GM12878 (cell line): ENCODE measurements at regions not wholly inside any gene's neighbourhood (a gene's known extent, or its start where the extent isn't known, plus 50 kb on each side); places are given as distances from the start of the nearest gene placed in this dataset.
"Not testable (repeated sequence)": the region's sequence is repeated elsewhere in the genome, so short reads cannot be mapped to it uniquely, and the experiment has no call there.

ENCODE experiments used
- ATAC-seq: fragments of 200-7000 bp; cut with Tn5 transposase; 3 replicates; pipeline ENCODE4 v1.9.1; 2020; ENCODE audit warnings: mild to moderate bottlenecking, moderate library complexity
- BruUV-seq: library from RNA; stranded (reverse); fragments of 400-500 nt; replicated peaks from 2 replicates; lab custom pipeline; 2021; lab: Mats Ljungman, UMichigan
- CTCF ChIA-PET: fragments of 300-600 bp; sonication (Branson Sonifier 250); formaldehyde crosslinking; extraction: SDS; loops from one replicate; lab custom pipeline; 2021; ENCODE audit warnings: inconsistent platforms; lab: Yijun Ruan, JAX
- POLR2A ChIA-PET: fragments of 350-600 bp; formaldehyde crosslinking; extraction: SDS; loops from one replicate; lab custom pipeline; 2021; ENCODE audit warnings: inconsistent platforms; lab: Charles Lee
- RAD21 ChIA-PET: fragments of 300-600 bp; sonication (Branson Sonifier 250); formaldehyde crosslinking; loops from one replicate; lab custom pipeline; 2023; ENCODE audit warnings: antibody characterized with exemption; ENCODE audit not compliant: unreplicated experiment; lab: Charles Lee
- SMC1A ChIA-PET: fragments of 300-600 bp; sonication (Branson Sonifier 250); formaldehyde crosslinking; loops from one replicate; lab custom pipeline; 2023; ENCODE audit not compliant: unreplicated experiment, uncharacterized antibody; lab: Charles Lee
- DNase-seq: peaks from one replicate; pipeline ENCODE4 v3.0.0-alpha.2; 2011; ENCODE audit warnings: low read depth, low spot score
- FAIRE-seq: peaks from 3 replicates; lab custom pipeline; 2011; peaks lifted over from hg19 to GRCh38; lab: Jason Lieb, UNC
- H2AFZ ChIP-seq: 2 replicates; pipeline ENCODE4 v1.6.0; 2011; ENCODE audit warnings: low read depth, low read length, control low read depth; ENCODE audit not compliant: control insufficient read depth
- H3K27ac ChIP-seq: 2 replicates; pipeline ENCODE4 v1.5.1; 2011; ENCODE audit warnings: control low read depth; ENCODE audit not compliant: control insufficient read depth, insufficient read depth
- H3K27me3 ChIP-seq, 2 experiments: replicated peaks in 1 of 2; 2 replicates each; pipeline versions ENCODE4 v1.6.0 to v1.6.1; 2011; ENCODE audit warnings: low read length in 1 of 2; ENCODE audit not compliant: control insufficient read depth in 2 of 2, insufficient read depth in 2 of 2
- H3K36me3 ChIP-seq, 2 experiments: 2 replicates each; pipeline ENCODE4 v1.5.1; 2011; ENCODE audit warnings: low read length in 1 of 2; ENCODE audit not compliant: control insufficient read depth in 2 of 2, insufficient read depth in 2 of 2
- H3K4me1 ChIP-seq: 2 replicates; pipeline ENCODE4 v1.6.1; 2011; ENCODE audit warnings: mild to moderate bottlenecking, low read length, moderate library complexity, mixed read lengths; ENCODE audit not compliant: control insufficient read depth, insufficient read depth
- H3K4me2 ChIP-seq: 2 replicates; pipeline ENCODE4 v1.6.0; 2011; ENCODE audit warnings: control low read depth; ENCODE audit not compliant: control insufficient read depth, insufficient read depth
- H3K4me3 ChIP-seq: fragments of 200-600 bp; sonication (generic); 2 replicates; pipeline ENCODE4 v1.5.1; 2016
- H3K79me2 ChIP-seq: 2 replicates; pipeline ENCODE4 v1.6.0; 2011; ENCODE audit warnings: low read length; ENCODE audit not compliant: control insufficient read depth, insufficient read depth
- H3K9ac ChIP-seq: 2 replicates; pipeline ENCODE4 v1.8.0; 2011; ENCODE audit warnings: low read length, control low read depth, mixed read lengths; ENCODE audit not compliant: control insufficient read depth, insufficient read depth
- H3K9me3 ChIP-seq: replicated peaks from 3 replicates; pipeline ENCODE4 v1.5.1; 2011; ENCODE audit warnings: mild to moderate bottlenecking, low read length; ENCODE audit not compliant: control insufficient read depth, insufficient read depth
- H4K20me1 ChIP-seq: 2 replicates; pipeline ENCODE4 v1.6.0; 2011; ENCODE audit not compliant: control insufficient read depth, insufficient read depth
- ASH2L ChIP-seq: fragments of 300-600, 200-600 bp; sonication (generic); IDR thresholded peaks from 2 replicates; pipeline ENCODE4 v1.6.1; 2017; ENCODE audit warnings: low read depth, mild to moderate bottlenecking, borderline replicate concordance
- TAF1 ChIP-seq: IDR thresholded peaks from 2 replicates; pipeline ENCODE4 v1.6.1; 2011; ENCODE audit warnings: mild to moderate bottlenecking, low read depth, low read length, borderline replicate concordance
- WGBS: methylation state at CpG from one replicate; pipeline ENCODE4 v1.1.6; 2016; ENCODE audit warnings: low lambda C conversion rate; ENCODE audit not compliant: insufficient replicate concordance, insufficient coverage; ENCODE audit errors: missing lambda C conversion rate; 5-methylcytosine and 5-hydroxymethylcytosine counted together
- in situ Hi-C: fragments of 300-500 bp; cut with MboI; formaldehyde crosslinking; loops from 9 replicates; pipeline ENCODE4 v1.14.3; 2018; ENCODE audit warnings: mixed read lengths
- intact Hi-C: fragments of 100-400 bp; cut with micrococcal nuclease; formaldehyde crosslinking; loops from one replicate; pipeline ENCODE4 v1.14.2; 2022; ENCODE audit not compliant: unreplicated experiment
- TF ChIP-seq, protein P1 (sequence below): fragments of 450-650 bp; formaldehyde crosslinking; IDR thresholded peaks from 2 replicates; pipeline ENCODE4 v1.4.0; 2020; ENCODE audit warnings: mild to moderate bottlenecking, moderate library complexity

DNA sequence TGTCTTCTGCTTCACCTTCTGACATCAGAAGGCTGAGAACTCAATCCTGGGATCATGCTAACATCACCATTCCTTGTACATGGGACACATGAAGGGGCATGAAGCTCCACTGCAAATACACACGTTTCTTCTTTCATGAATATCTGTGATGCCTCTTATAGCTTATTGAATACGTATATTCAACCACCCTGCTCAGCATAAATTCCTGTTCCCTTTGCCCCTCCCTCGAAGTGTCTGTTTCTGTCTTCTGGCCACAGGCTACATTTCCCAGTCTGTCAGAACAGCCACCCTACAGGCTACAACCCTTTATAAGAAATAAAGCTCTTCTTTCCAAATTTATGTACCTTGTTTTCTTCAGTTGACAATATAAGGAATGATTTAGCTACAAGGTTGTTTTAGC, 201.3 kb upstream of the STS start (continued):
- no peak for TF ChIP-seq TAF1
- TF ChIP-seq, protein P1, sequence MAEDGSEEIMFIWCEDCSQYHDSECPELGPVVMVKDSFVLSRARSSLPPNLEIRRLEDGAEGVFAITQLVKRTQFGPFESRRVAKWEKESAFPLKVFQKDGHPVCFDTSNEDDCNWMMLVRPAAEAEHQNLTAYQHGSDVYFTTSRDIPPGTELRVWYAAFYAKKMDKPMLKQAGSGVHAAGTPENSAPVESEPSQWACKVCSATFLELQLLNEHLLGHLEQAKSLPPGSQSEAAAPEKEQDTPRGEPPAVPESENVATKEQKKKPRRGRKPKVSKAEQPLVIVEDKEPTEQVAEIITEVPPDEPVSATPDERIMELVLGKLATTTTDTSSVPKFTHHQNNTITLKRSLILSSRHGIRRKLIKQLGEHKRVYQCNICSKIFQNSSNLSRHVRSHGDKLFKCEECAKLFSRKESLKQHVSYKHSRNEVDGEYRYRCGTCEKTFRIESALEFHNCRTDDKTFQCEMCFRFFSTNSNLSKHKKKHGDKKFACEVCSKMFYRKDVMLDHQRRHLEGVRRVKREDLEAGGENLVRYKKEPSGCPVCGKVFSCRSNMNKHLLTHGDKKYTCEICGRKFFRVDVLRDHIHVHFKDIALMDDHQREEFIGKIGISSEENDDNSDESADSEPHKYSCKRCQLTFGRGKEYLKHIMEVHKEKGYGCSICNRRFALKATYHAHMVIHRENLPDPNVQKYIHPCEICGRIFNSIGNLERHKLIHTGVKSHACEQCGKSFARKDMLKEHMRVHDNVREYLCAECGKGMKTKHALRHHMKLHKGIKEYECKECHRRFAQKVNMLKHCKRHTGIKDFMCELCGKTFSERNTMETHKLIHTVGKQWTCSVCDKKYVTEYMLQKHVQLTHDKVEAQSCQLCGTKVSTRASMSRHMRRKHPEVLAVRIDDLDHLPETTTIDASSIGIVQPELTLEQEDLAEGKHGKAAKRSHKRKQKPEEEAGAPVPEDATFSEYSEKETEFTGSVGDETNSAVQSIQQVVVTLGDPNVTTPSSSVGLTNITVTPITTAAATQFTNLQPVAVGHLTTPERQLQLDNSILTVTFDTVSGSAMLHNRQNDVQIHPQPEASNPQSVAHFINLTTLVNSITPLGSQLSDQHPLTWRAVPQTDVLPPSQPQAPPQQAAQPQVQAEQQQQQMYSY = no peak

DNA sequence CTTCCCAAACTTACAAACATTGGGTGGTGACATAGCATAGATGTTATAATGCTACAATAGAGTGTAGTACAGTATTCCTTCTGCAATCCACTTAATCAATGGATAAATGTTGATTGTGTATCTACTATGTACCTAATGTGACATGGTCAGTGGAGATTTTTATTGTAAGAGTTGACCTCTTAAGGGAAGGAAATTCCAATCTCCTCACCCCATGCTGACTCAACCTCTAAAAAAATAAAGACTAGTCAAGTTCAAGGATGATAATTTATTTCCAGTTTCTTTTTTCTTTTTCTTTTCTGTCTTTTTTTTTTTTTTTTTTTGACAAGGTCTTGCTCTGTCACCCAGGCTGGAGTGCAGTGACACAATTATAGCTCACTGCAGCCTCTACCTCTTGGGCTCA, 206.5 kb upstream of the STS start:
- Histone ChIP-seq H3K9ac (no peak overlapping the region), H2AFZ (no peak overlapping the region), H4K20me1 (no peaks in the 10 kb centered on the region), H3K27ac (no peak overlapping the region), H3K36me3 (no peaks in the 10 kb centered on the region), H3K4me1 (no peaks in the 10 kb centered on the region), H3K4me3 (no peak overlapping the region), H3K79me2 (no peaks in the 10 kb centered on the region), H3K9me3 (no peaks in the 10 kb centered on the region), H3K4me2 (no peak overlapping the region), H3K27me3 (no peaks in the 10 kb centered on the region)
- DNase-seq = no peak
- intact Hi-C loops = no loop called here
- FAIRE-seq = no peak
- ChIA-PET CTCF (no interaction called here), RAD21 (no interaction called here), SMC1A (no interaction called here), POLR2A (no interaction called here)
- no TSS peak for BruUV-seq
- TF ChIP-seq ASH2L = no peak
- in situ Hi-C loops = no loop called here
- ATAC-seq = no peak

DNA sequence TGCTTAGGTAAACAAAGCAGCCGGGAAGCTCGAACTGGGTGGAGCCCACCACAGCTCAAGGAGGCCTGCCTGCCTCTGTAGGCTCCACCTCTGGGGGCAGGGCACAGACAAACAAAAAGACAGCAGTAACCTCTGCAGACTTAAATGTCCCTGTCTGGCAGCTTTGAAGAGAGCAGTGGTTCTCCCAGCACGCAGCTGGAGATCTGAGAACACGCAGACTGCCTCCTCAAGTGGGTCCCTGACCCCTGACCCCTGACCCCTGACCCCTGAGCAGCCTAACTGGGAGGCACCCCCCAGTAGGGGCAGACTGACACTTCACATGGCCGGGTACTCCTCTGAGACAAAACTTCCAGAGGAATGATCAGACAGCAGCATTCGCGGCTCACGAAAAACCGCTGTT, 214.6 kb upstream of the STS start:
- H3K27me3 ChIP-seq, H3K4me1 ChIP-seq, H3K9me3 ChIP-seq, POLR2A ChIA-PET, FAIRE-seq, ATAC-seq, H3K79me2 ChIP-seq, H3K36me3 ChIP-seq, H3K4me3 ChIP-seq, H2AFZ ChIP-seq, RAD21 ChIA-PET, H4K20me1 ChIP-seq, CTCF ChIA-PET, H3K4me2 ChIP-seq, BruUV-seq, DNase-seq, in situ Hi-C loops, H3K9ac ChIP-seq, intact Hi-C loops, SMC1A ChIA-PET, H3K27ac ChIP-seq: not testable (repeated sequence)
- WGBS = 90% methylated on average over 5 of the region's 9 CpGs
